Heart left ventricle (tissue), 16 donors: ENCODE measurements at regions not wholly inside any gene's neighbourhood (a gene's known extent, or its start where the extent isn't known, plus 50 kb on each side); places are given as distances from the start of the nearest gene placed in this dataset.

Source experiments
- ATAC-seq, 4 donors: fragments of 200-7000 bp; cut with Tn5 transposase; one replicate each; pipeline ENCODE4 v1.9.1; 2020 to 2022; ENCODE audit warnings: moderate library complexity in 4 of 4, mild to moderate bottlenecking in 3 of 4, moderate number of reproducible peaks in 1 of 4
- DNase-seq, 5 donors: peaks; one replicate each; pipeline ENCODE4 v3.0.0-alpha.2; 2020
- H3K27ac ChIP-seq, 12 donors: fragments of 200-600 bp; sonication (generic) in 4 of 12; one replicate each; pipeline versions ENCODE4 v1.5.0 to v1.8.0; 2016 to 2022; ENCODE audit warnings: mild to moderate bottlenecking in 2 of 12
- H3K27me3 ChIP-seq, 9 donors: fragments of 200-600 bp; sonication (generic) in 2 of 9; one replicate each; pipeline versions ENCODE4 v1.5.1 to v1.8.0; 2016 to 2022; ENCODE audit warnings: mild to moderate bottlenecking in 3 of 9
- H3K36me3 ChIP-seq, 9 donors: fragments of 200-600 bp; sonication (generic) in 2 of 9; one replicate each; pipeline versions ENCODE4 v1.5.0 to v1.8.0; 2018 to 2022; ENCODE audit warnings: mild to moderate bottlenecking in 2 of 9
- H3K4me1 ChIP-seq, 12 donors: fragments of 200-600 bp; sonication (generic) in 4 of 12; one replicate each; pipeline versions ENCODE4 v1.5.0 to v1.8.0; 2016 to 2022; ENCODE audit warnings: mild to moderate bottlenecking in 3 of 12
- H3K4me3 ChIP-seq, 12 donors: fragments of 200-600 bp; sonication (generic) in 4 of 12; one replicate each; pipeline versions ENCODE4 v1.5.0 to v1.8.0; 2017 to 2022; ENCODE audit warnings: mild to moderate bottlenecking in 9 of 12, moderate library complexity in 4 of 12
- H3K9me3 ChIP-seq, 12 donors: fragments of 200-600 bp; sonication (generic) in 4 of 12; one replicate each; pipeline versions ENCODE4 v1.5.0 to v1.8.0; 2016 to 2022; ENCODE audit warnings: mild to moderate bottlenecking in 1 of 12
- POLR2A ChIP-seq, 2 donors: fragments of 450-650 bp; IDR thresholded peaks; one replicate each; pipeline ENCODE4 v1.6.1; 2017; ENCODE audit warnings: antibody characterized with exemption in 2 of 2, mild to moderate bottlenecking in 2 of 2, moderate library complexity in 2 of 2
- WGBS, 4 donors: extraction: QIAGEN DNeasy Blood & Tissue Kit in 2 of 4; methylation state at CpG; one replicate each; pipeline versions ENCODE4 v1.1.5 to v1.1.7; 2013 to 2018; 5-methylcytosine and 5-hydroxymethylcytosine counted together
- intact Hi-C, 10 donors: fragments of 100-400 bp; cut with DNase I; formaldehyde crosslinking; loops; one replicate each; pipeline versions ENCODE4 v1.11.1 to v1.14.2; 2022
- TF ChIP-seq, protein P1 (sequence below), 12 donors: fragments of 200-600 bp; sonication (generic) in 4 of 12; IDR thresholded peaks; one replicate each; pipeline versions ENCODE4 v1.5.0 to v1.8.0; 2018 to 2022; ENCODE audit warnings: antibody characterized with exemption in 12 of 12, mild to moderate bottlenecking in 5 of 12
- donor health status: ischemic (EF 13 %, LVEDD 7.1; RV severe dilation, severe dysfunction).
- donor health status: healthy with polysubstance abuse.
- donor health status: DM: no; HTN: yes; CAD: no.
- donor health status: DM: no; HTN: no; CAD: no.
- donor health status: ischemic (EF 25% LVEDD 6.9; RV normal size, moderate dysfunction).
- donor health status: ischemic (EF 25% LVEDD 5.7; RV mildly dilated, moderate dysfunction).
- donor health status: healthy.
- donor health status: DM: yes; HTN: yes; CAD: no.
- donor health status: ischemic (EF 35%, LVEDD 5.7; RV mildly dilated, moderate dysfunction).
- donor health status: nonischemic (EF 11% LVEDD 7.7; RV severe dilation, severe dysfunction).
- donor health status: DM: yes; HTN: yes; CAD: no.
- donor health status: PGD.
- donor health status: ischemic (EF 29% LVEDD 5.4; RV normal size, mild dysfunction).
- donor health status: nonischemic (EF 23%, LVEDD 6.1; RV moderate dilation, normal function).

DNA sequence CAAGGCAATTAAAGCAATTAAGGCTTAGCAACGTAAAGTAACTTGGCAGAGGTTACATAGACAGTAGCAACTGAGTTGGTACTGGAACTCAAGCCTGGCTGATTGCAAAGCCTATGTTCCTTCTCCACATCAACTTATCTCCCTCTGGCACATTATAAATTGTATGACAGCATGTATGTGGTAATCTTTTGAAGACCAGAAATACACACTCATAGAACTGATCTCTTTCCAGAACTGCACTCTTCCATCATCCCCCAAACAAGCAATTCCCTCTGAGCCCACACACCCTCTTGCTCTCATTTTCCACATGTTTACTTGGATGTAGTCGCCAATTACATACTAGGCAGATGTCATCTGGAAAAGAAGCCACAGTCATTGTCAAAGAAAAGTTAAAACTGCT lies 502.2 kb downstream of the PLPP3 start:
- peak; percentile 36 to 55 (median 46) for ATAC-seq

DNA sequence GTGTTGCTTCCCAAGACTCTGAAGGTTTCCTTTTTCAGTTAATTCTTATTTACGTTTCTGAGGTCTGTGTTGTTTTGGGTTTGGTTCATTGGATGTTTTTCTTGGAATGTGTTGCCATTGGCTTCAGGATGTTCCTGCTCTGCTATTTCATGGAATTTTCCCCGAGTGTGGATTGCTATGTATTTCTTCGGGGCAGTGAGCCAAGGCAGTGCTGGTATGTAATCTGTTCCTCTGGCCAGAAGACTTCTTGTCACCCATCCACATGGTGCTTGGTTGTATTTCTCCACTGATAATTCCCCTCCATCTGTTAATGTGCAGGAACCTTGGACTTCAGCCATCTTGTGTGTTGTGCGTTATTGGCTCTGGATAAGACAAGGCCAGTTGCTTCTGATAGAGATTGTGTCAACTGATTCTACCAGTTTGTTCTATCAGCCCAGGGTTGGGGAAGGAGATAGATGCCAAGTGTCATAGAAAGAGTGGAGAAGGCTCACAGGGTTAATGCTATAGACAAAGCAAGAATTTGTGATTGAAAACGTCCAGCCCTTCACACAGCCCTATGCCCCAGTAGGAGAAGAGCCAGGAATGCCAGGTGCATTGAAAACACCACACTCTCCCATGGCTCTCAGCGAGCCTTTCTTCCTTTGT lies 505.2 kb downstream of the PLPP3 start:
- no peak overlapping the region for H3K4me3 ChIP-seq
- no peaks in the 10 kb centered on the region for H3K27me3 ChIP-seq
- peaks cover 0 to 9% (median 0%) of the 10 kb centered on the region in 12 donors for H3K9me3 ChIP-seq
- H3K4me1 ChIP-seq = peaks cover 0 to 26% (median 12%) of the 10 kb centered on the region in 12 donors
- H3K36me3 ChIP-seq = no peaks in the 10 kb centered on the region
- ATAC-seq = peak; percentile 57 to 89 (median 82)
- no peak for TF ChIP-seq POLR2A (IDR thresholded peaks at IDR 0.05)
- TF ChIP-seq, protein P1, sequence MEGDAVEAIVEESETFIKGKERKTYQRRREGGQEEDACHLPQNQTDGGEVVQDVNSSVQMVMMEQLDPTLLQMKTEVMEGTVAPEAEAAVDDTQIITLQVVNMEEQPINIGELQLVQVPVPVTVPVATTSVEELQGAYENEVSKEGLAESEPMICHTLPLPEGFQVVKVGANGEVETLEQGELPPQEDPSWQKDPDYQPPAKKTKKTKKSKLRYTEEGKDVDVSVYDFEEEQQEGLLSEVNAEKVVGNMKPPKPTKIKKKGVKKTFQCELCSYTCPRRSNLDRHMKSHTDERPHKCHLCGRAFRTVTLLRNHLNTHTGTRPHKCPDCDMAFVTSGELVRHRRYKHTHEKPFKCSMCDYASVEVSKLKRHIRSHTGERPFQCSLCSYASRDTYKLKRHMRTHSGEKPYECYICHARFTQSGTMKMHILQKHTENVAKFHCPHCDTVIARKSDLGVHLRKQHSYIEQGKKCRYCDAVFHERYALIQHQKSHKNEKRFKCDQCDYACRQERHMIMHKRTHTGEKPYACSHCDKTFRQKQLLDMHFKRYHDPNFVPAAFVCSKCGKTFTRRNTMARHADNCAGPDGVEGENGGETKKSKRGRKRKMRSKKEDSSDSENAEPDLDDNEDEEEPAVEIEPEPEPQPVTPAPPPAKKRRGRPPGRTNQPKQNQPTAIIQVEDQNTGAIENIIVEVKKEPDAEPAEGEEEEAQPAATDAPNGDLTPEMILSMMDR (IDR thresholded peaks at IDR 0.05) = no peak
- intact Hi-C loops = no loop called here
- 19 to 34% (median 22%) methylated on average over 6 of the region's 6 CpGs for whole genome bisulfite sequencing, 4 donors
- peak; percentile 55 to 86 (median 76) for DNase-seq
- peak overlapping the region in 11 of 12 donors; percentile 2 to 73 (median 58) for H3K27ac ChIP-seq

More for the DNA sequence above, 502.2 kb downstream of the PLPP3 start:
- no peak for DNase-seq
- Histone ChIP-seq H3K27me3 (no peaks in the 10 kb centered on the region), H3K4me1 (peaks cover 0 to 40% (median 17%) of the 10 kb centered on the region in 12 donors), H3K36me3 (no peaks in the 10 kb centered on the region), H3K9me3 (peaks cover 0 to 9% (median 0%) of the 10 kb centered on the region in 12 donors), H3K27ac (peak overlapping the region in 2 of 12 donors; percentile 7 to 17), H3K4me3 (no peak overlapping the region)
- 64 to 74% (median 71%) methylated on average over 2 of the region's 2 CpGs for WGBS, 4 donors
- no peak for TF ChIP-seq POLR2A (IDR thresholded peaks at IDR 0.05)
- intact Hi-C loops = no loop called here

DNA sequence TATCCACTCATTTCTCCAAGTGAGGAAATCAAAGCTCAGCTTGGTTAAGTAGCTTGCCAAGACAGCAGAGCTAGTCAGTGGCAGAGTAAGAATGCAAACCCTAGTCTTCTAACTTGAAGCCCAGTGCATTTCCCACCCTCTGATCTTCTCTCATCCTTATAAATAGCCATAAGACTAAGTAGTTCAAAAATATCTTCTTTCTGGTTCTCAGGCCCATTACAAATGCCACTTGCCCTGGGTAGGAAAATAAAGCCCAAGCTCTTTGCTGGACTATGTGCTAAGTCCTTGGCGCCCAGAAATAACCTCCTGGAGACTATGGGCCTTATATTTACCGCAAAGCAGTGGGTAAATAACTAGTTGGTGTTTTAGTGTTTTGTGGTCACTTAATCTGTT lies 505.8 kb downstream of the PLPP3 start:
- intact Hi-C loops = loop anchor here in 1 of 10 donors (2.0 kb wide), 1 partner anchor 505 kb away; the partner anchor contains the start of gene PLPP3

DNA sequence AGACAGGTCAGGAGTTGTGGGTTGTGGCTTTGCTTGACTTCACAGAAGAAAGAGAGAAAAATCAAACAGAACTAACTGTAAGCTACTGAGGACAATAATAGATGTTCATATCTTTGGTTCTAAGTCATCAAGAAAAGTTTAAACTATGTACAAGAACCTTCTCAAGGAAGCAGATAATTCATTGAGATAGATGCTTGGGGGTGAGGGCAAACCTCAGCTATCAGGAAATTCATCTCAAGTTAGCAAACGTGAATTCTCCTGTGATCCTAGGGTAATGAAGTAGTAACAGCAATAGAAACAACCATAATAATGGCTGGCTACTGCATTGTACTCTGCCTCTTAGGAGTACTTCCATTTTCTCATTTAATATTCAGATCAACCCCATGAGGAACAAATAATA lies 506.2 kb downstream of the PLPP3 start:
- intact Hi-C loops = loop anchor here in 1 of 10 donors (2.0 kb wide), 1 partner anchor 506 kb away; the partner anchor contains the start of gene PLPP3
- Histone ChIP-seq H3K4me1 (peaks cover 0 to 26% (median 12%) of the 10 kb centered on the region in 12 donors), H3K4me3 (no peak overlapping the region), H3K27me3 (no peaks in the 10 kb centered on the region), H3K36me3 (no peaks in the 10 kb centered on the region), H3K27ac (peak overlapping the region in 11 of 12 donors; percentile 2 to 73 (median 58)), H3K9me3 (peaks cover 0 to 9% (median 0%) of the 10 kb centered on the region in 12 donors)
- WGBS, 4 donors = 46 to 66% (median 54%) methylated on average over 1 of the region's 1 CpG
- no peak for DNase-seq
- TF ChIP-seq, protein P1 (IDR thresholded peaks at IDR 0.05) = no peak
- no peak for TF ChIP-seq POLR2A (IDR thresholded peaks at IDR 0.05)
- ATAC-seq = no peak

More for the DNA sequence above, 505.8 kb downstream of the PLPP3 start:
- 60 to 85% (median 77%) methylated on average over 2 of the region's 2 CpGs for WGBS, 4 donors
- Histone ChIP-seq H3K27ac (peak overlapping the region in 11 of 12 donors; percentile 2 to 73 (median 58)), H3K27me3 (no peaks in the 10 kb centered on the region), H3K36me3 (no peaks in the 10 kb centered on the region), H3K9me3 (peaks cover 0 to 9% (median 0%) of the 10 kb centered on the region in 12 donors), H3K4me1 (peaks cover 0 to 26% (median 12%) of the 10 kb centered on the region in 12 donors), H3K4me3 (no peak overlapping the region)
- TF ChIP-seq, protein P1 (IDR thresholded peaks at IDR 0.05) = no peak
- no peak for TF ChIP-seq POLR2A (IDR thresholded peaks at IDR 0.05)
- DNase-seq = no peak
- peak in 3 of 4 donors; percentile 9 to 30 (median 16) for ATAC-seq
